ENCODE measurements at regions not wholly inside any gene's neighbourhood (a gene's known extent, or its start where the extent isn't known, plus 50 kb on each side); places are given as distances from the start of the nearest gene placed in this dataset.

- no peak for TF ChIP-seq SUZ12 (IDR thresholded peaks at IDR 0.05; ENCODE audit: extremely low read depth, insufficient read depth, insufficient read length)
- no peak for TF ChIP-seq YY1 (IDR thresholded peaks at IDR 0.05; ENCODE audit: insufficient read depth, insufficient read length)
- TF ChIP-seq ZNF274 (IDR thresholded peaks at IDR 0.05; ENCODE audit: low read depth, low read length): no peak
Measured at GRCh38 chr3:132134611-132135010, 99.8 kb upstream of the CPNE4 start.

Data from NT2/D1 (cell line).